Activated naive CD8-positive, alpha-beta T cell treated with anti-CD3 and anti-CD28 coated beads, Interleukin-2, amount 50 U/mL, for 24 hours (primary cell): ENCODE measurements at regions not wholly inside any gene's neighbourhood (a gene's known extent, or its start where the extent isn't known, plus 50 kb on each side); places are given as distances from the start of the nearest gene placed in this dataset.

ENCODE experiments used
- ATAC-seq: fragments of 150-1000 bp; cut with Tn5 transposase; one replicate; pipeline ENCODE4 v1.10.0; 2021
- DNase-seq: peaks from one replicate; pipeline ENCODE4 v3.0.0; 2021
- H3K27ac Mint-ChIP-seq: one replicate; pipeline ENCODE4 v1.8.0; 2021; ENCODE audit warnings: mild to moderate bottlenecking, mixed read lengths
- H3K27me3 Mint-ChIP-seq: one replicate; pipeline ENCODE4 v1.8.0; 2021; ENCODE audit warnings: mixed read lengths
- H3K36me3 Mint-ChIP-seq: one replicate; pipeline ENCODE4 v1.8.0; 2021; ENCODE audit warnings: low read depth, mixed read lengths
- H3K4me1 Mint-ChIP-seq: one replicate; pipeline ENCODE4 v1.8.0; 2021; ENCODE audit warnings: mixed read lengths
- H3K4me3 Mint-ChIP-seq: one replicate; pipeline ENCODE4 v1.8.0; 2021; ENCODE audit warnings: mild to moderate bottlenecking, moderate library complexity, mixed read lengths
- H3K9me3 Mint-ChIP-seq: one replicate; pipeline ENCODE4 v1.8.0; 2021; ENCODE audit warnings: mixed read lengths

DNA sequence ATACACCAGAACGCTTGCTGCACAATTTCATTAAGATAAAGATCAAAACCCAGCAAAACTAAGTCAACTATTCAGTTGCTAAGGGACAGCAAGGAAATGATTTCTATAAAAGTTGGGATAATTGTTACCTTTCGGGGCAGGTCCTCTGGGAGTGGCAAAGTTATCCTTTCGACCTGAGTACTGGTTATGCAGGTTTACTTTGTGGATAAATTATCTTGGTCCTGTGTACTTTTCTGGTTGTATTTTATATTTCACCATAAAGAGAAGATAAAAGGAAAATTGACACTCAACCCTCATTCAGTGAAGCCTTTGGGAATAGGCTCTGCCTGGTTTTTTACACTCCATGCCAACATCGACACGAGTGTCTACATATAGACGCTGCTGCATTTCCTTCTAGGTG lies 146.5 kb downstream of the SYK start:
- ATAC-seq, result no peak
- H3K9me3 Mint-ChIP-seq, result no peaks in the 10 kb centered on the region
- DNase-seq, result no peak
- H3K4me3 Mint-ChIP-seq, result no peak overlapping the region
- no peaks in the 10 kb centered on the region for H3K36me3 Mint-ChIP-seq
- no peak overlapping the region for H3K27ac Mint-ChIP-seq
- H3K4me1 Mint-ChIP-seq, result peaks cover 5% of the 10 kb centered on the region
- H3K27me3 Mint-ChIP-seq, result peaks cover 19% of the 10 kb centered on the region

GRCh38 chr9:90950600-90950999 lies 149.0 kb downstream of the SYK start:
- H3K9me3 Mint-ChIP-seq, result no peaks in the 10 kb centered on the region
- no peak for ATAC-seq
- H3K4me1 Mint-ChIP-seq, result peaks cover 3% of the 10 kb centered on the region
- H3K4me3 Mint-ChIP-seq, result no peak overlapping the region
- H3K27ac Mint-ChIP-seq, result no peak overlapping the region
- DNase-seq, result no peak
- peaks cover 23% of the 10 kb centered on the region for H3K27me3 Mint-ChIP-seq
- H3K36me3 Mint-ChIP-seq, result no peaks in the 10 kb centered on the region

GRCh38 chr9:90953200-90953599 lies 151.6 kb downstream of the SYK start:
- H3K36me3 Mint-ChIP-seq, result no peaks in the 10 kb centered on the region
- no peak for ATAC-seq
- H3K27me3 Mint-ChIP-seq, result peaks cover 22% of the 10 kb centered on the region
- H3K27ac Mint-ChIP-seq, result no peak overlapping the region
- H3K4me1 Mint-ChIP-seq, result peaks cover 3% of the 10 kb centered on the region
- no peak overlapping the region for H3K4me3 Mint-ChIP-seq
- H3K9me3 Mint-ChIP-seq, result no peaks in the 10 kb centered on the region
- DNase-seq, result no peak

GRCh38 chr9:90953805-90954204 lies 152.2 kb downstream of the SYK start:
- H3K27me3 Mint-ChIP-seq, result peaks cover 18% of the 10 kb centered on the region
- H3K27ac Mint-ChIP-seq, result no peak overlapping the region
- DNase-seq, result no peak
- peaks cover 3% of the 10 kb centered on the region for H3K4me1 Mint-ChIP-seq
- H3K9me3 Mint-ChIP-seq, result no peaks in the 10 kb centered on the region
- no peak overlapping the region for H3K4me3 Mint-ChIP-seq
- ATAC-seq, result no peak
- no peaks in the 10 kb centered on the region for H3K36me3 Mint-ChIP-seq

GRCh38 chr9:90956026-90956810 lies 154.6 kb downstream of the SYK start:
- no peak overlapping the region for H3K27ac Mint-ChIP-seq
- H3K9me3 Mint-ChIP-seq, result no peaks in the 10 kb centered on the region
- no peak overlapping the region for H3K4me3 Mint-ChIP-seq
- H3K36me3 Mint-ChIP-seq, result no peaks in the 10 kb centered on the region
- ATAC-seq, result no peak
- peaks cover 24% of the 10 kb centered on the region for H3K27me3 Mint-ChIP-seq
- DNase-seq, result no peak
- H3K4me1 Mint-ChIP-seq, result peaks cover 6% of the 10 kb centered on the region

DNA sequence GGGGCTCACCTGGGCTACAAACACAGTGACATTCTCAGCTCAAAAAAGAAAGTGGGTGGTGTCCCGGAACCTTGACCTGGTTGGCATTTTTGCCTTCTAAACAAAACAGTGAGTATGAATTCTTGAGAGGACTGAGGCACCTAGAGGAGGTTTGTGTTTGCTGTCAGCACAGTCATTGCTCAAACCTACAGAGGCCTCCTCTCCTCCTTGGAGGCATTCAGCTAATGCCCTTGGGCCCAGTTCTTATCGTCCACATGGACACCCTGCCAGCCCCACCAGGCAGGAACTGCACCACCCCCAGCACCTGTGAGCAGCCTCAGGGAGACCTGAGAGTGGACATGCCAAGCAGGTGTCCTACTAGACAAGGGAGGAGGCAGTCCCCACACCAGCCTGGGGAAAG lies 156.7 kb downstream of the SYK start:
- Mint-ChIP-seq H3K36me3 (no peaks in the 10 kb centered on the region), H3K4me3 (no peak overlapping the region), H3K9me3 (no peaks in the 10 kb centered on the region), H3K27me3 (peaks cover 28% of the 10 kb centered on the region), H3K4me1 (peaks cover 6% of the 10 kb centered on the region), H3K27ac (no peak overlapping the region)
- ATAC-seq (no peak), DNase-seq (no peak)

DNA sequence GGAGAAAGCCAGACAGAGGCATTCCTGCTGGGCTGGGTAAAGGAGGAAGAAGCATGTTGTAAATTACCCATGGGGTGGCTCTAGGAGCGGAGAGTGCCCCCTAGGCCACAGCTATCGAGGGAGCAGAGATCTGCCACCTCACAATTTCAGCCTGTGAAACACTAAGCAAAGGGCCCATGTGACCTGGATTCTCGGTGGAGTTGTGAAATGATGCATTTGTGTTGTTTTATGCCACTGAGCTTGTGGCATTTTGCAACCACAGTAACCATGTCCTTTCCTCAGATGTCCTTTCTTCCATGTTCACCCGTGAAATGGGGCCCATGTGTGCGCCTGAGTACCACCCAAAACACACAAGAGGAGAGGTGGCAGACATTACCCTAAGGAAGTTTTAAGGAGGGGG lies 159.3 kb downstream of the SYK start:
- Mint-ChIP-seq H3K36me3 (no peaks in the 10 kb centered on the region), H3K9me3 (peaks cover 3% of the 10 kb centered on the region), H3K27ac (no peak overlapping the region), H3K27me3 (peaks cover 31% of the 10 kb centered on the region), H3K4me3 (no peak overlapping the region), H3K4me1 (peaks cover 21% of the 10 kb centered on the region)
- ATAC-seq, result no peak
- no peak for DNase-seq

DNA sequence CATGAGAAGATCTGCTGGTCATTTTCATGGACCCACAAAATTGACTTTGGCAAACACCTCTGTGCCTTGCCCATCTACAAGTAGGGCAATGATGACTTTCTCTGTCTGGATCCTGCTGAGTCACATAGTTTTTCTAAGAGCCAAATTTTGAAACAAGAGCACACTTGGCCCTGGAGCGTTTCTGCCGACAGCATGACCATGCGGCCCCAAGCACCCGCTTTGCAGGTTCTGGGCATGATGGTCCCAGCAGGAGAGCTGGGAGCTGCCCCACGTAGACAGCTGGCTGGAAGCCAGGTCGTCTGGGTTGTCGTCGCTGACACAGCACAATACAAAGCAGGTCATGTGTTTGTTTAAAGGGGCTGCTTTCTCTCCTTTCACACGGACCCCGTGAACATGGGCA lies 159.8 kb downstream of the SYK start:
- peaks cover 26% of the 10 kb centered on the region for H3K4me1 Mint-ChIP-seq

DNA sequence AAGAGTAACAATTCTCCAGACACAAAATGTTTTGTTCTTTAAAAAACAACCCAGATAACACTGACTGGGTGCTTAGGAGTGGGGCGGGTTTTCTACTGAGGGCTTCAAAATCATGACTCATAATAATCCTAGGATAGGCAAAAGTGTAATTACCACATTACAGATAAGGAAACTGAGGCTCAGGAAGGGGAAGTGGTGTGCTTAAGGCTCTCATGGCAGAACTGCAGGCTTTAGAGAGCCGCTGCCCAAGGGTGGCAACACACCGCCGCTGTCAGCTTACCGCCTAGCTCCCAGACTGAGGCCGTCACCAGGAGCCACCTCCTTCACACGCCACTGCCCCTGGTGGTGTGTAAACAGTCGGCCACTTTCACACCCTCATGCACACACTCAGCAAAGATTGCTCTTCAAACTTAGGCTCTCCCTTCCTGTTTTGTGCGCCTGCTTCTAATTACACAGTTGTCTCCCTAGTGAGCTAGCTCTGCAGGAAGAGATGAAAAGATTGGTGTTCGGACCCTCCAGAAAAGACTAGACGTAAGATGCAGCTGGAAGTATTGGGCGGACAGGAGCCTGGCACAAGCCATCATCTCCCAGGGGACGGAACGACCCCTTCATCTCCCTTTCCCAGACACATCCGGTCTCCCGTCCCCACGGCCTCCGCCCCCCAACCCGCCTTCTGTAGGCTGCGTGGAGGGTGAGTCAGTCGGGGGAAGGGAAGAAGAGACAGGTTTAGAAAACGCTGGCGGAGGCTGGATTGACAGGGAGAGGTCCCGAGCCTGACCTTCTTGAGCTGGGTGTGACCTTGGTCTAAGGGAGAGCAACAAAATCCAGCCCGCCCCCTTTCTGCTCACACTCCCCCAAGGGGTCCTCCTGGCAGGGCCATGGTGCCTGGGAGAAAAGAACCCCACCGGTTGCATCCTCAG lies 162.7 kb downstream of the SYK start:
- peak; percentile 26 for ATAC-seq
- no peak overlapping the region for H3K27ac Mint-ChIP-seq
- DNase-seq, result no peak
- no peaks in the 10 kb centered on the region for H3K36me3 Mint-ChIP-seq
- H3K9me3 Mint-ChIP-seq, result peaks cover 3% of the 10 kb centered on the region
- no peak overlapping the region for H3K4me3 Mint-ChIP-seq
- H3K4me1 Mint-ChIP-seq, result peaks cover 40% of the 10 kb centered on the region
- H3K27me3 Mint-ChIP-seq, result peaks cover 24% of the 10 kb centered on the region

More for the DNA sequence above, 159.8 kb downstream of the SYK start:
- H3K27ac Mint-ChIP-seq, result no peak overlapping the region
- H3K27me3 Mint-ChIP-seq, result peaks cover 30% of the 10 kb centered on the region
- no peaks in the 10 kb centered on the region for H3K36me3 Mint-ChIP-seq
- peaks cover 3% of the 10 kb centered on the region for H3K9me3 Mint-ChIP-seq
- H3K4me3 Mint-ChIP-seq, result no peak overlapping the region
- DNase-seq (no peak), ATAC-seq (no peak)

- H3K9me3 Mint-ChIP-seq, result peaks cover 3% of the 10 kb centered on the region
- peak overlapping the region; percentile 24 for H3K4me3 Mint-ChIP-seq
- no peaks in the 10 kb centered on the region for H3K36me3 Mint-ChIP-seq
- peaks cover 40% of the 10 kb centered on the region for H3K4me1 Mint-ChIP-seq
- no peak for DNase-seq
- no peak for ATAC-seq
- peaks cover 24% of the 10 kb centered on the region for H3K27me3 Mint-ChIP-seq
- H3K27ac Mint-ChIP-seq, result no peak overlapping the region
Measured at GRCh38 chr9:90965226-90966030, 163.8 kb downstream of the SYK start.

DNA sequence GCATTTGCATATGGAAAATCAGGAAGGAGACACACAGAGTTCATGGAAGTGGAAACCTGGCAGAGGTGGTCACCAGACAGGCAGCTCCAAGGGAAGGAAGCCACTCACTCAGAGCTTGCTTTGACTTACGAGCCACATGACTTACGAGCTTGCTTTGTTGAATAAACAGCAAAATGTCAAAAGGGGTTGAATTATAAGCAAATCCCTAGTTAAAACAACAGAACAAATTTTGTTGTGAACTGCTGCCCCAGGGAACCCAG lies 164.3 kb downstream of the SYK start:
- peaks cover 20% of the 10 kb centered on the region for H3K27me3 Mint-ChIP-seq
- no peaks in the 10 kb centered on the region for H3K36me3 Mint-ChIP-seq
- peak overlapping the region; percentile 24 for H3K4me3 Mint-ChIP-seq
- no peak for DNase-seq
- H3K27ac Mint-ChIP-seq, result peak overlapping the region; percentile 63
- H3K9me3 Mint-ChIP-seq, result peaks cover 3% of the 10 kb centered on the region
- no peak for ATAC-seq
- H3K4me1 Mint-ChIP-seq, result peaks cover 38% of the 10 kb centered on the region

DNA sequence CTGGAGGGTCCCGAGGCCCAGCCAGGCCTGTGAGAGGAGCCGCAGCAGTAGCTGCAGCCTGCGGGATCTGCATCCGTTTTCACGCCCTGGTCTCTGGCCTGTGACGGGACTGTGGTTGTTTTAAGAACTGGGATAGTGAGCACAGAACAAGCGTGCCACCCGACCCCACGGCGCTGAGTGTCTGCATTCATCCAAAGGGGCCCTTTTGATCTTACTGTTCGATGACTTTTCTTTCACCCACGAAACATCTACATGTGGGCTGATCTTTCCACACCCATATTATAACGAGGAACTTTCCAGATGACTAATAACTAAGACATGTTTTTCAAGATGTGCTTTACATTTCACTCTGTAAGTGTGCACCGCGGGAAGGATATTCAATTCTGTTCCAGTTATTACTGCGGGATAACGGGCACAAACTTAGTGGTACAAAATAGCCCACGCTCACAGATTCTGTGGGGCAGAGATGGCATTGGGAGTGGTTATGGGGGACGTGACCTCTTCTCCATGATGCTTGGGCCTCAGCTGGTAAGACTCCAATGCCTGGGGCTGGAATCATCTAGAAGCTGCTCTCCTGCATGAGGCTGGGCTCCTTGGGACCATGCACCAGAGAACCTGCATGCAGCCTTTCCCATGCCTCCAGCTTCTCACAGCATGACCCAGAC lies 165.0 kb downstream of the SYK start:
- ATAC-seq (peak; percentile 81), DNase-seq (peak; percentile 43)
- Mint-ChIP-seq H3K27ac (peak overlapping the region; percentile 63), H3K4me3 (peak overlapping the region; percentile 13), H3K27me3 (peaks cover 14% of the 10 kb centered on the region), H3K4me1 (peaks cover 38% of the 10 kb centered on the region), H3K9me3 (peaks cover 3% of the 10 kb centered on the region), H3K36me3 (no peaks in the 10 kb centered on the region)

GRCh38 chr9:90967145-90967538 lies 165.5 kb downstream of the SYK start:
- Mint-ChIP-seq H3K36me3 (no peaks in the 10 kb centered on the region), H3K27ac (peak overlapping the region; percentile 44), H3K4me1 (peaks cover 38% of the 10 kb centered on the region), H3K4me3 (no peak overlapping the region), H3K27me3 (peaks cover 14% of the 10 kb centered on the region), H3K9me3 (peaks cover 3% of the 10 kb centered on the region)
- ATAC-seq (no peak), DNase-seq (no peak)

DNA sequence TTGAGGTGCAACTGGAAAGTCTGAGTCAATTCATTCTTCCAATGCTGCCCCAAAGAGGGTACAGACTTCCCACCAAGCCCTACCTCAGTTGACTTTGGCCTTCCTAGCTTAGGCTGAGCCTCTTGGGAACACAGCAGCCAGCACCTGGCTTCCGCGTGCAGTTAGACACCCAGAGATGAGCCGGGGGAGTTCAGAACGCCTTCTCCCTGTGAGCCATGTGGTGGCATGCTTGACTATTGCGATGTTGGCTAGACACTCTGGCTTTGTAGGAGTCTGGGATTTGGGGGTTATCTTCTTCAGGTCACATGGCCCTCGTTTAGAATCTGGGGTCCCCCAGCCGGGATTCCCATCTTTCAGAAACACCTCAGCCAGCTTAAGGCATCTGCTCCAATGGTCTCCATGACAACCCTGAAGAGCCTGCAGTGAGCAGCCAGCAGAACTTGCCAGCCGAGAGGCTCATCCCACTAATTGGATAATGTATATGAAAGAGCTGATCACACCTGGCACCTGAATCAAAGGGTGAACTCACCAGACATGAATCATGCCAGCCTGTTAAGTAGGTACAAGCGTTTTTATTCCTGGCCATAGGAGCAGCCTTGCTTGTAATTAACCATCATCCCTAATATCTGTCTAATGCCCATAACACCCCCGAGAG lies 167.5 kb downstream of the SYK start:
- peaks cover 34% of the 10 kb centered on the region for H3K4me1 Mint-ChIP-seq
- ATAC-seq (no peak), DNase-seq (no peak)
- no peak overlapping the region for H3K27ac Mint-ChIP-seq
- H3K27me3 Mint-ChIP-seq, result peaks cover 12% of the 10 kb centered on the region
- no peak overlapping the region for H3K4me3 Mint-ChIP-seq
- H3K36me3 Mint-ChIP-seq, result no peaks in the 10 kb centered on the region
- no peaks in the 10 kb centered on the region for H3K9me3 Mint-ChIP-seq
